Sigmoid colon (tissue), 4 donors: ENCODE measurements at regions not wholly inside any gene's neighbourhood (a gene's known extent, or its start where the extent isn't known, plus 50 kb on each side); places are given as distances from the start of the nearest gene placed in this dataset.

ENCODE experiments used
- CTCF ChIP-seq, 4 experiments: fragments of 450-650 bp in 3 of 4; fragments of 200-600 bp in 1 of 4; IDR thresholded peaks; one replicate each; pipeline ENCODE4 v1.5.1; 2016 to 2019; ENCODE audit warnings: antibody characterized with exemption in 4 of 4, mild to moderate bottlenecking in 3 of 4, moderate library complexity in 2 of 4
- POLR2A ChIP-seq, 2 donors: fragments of 450-650 bp; IDR thresholded peaks; one replicate each; pipeline ENCODE4 v1.6.1; 2016; ENCODE audit warnings: antibody characterized with exemption in 2 of 2, mild to moderate bottlenecking in 2 of 2, moderate library complexity in 2 of 2
- POLR2AphosphoS5 ChIP-seq, 4 donors: sonication (generic); formaldehyde crosslinking; IDR thresholded peaks; one replicate each; pipeline ENCODE4 v1.6.1; 2017; ENCODE audit warnings: antibody characterized with exemption in 4 of 4

GRCh38 chr6:148166339-148166968 is 176.2 kb upstream of the SASH1 start:
- TF ChIP-seq POLR2A (IDR thresholded peaks at IDR 0.05): no peak
- TF ChIP-seq CTCF (IDR thresholded peaks at IDR 0.05): peak; percentile 24 to 74 (median 56)
- TF ChIP-seq POLR2AphosphoS5 (IDR thresholded peaks at IDR 0.05): no peak
